Ishikawa (cell line): ENCODE measurements at regions not wholly inside any gene's neighbourhood (a gene's known extent, or its start where the extent isn't known, plus 50 kb on each side); places are given as distances from the start of the nearest gene placed in this dataset.

Source experiments
- EP300 ChIP-seq: IDR thresholded peaks from 2 replicates; pipeline ENCODE4 v1.6.1; 2012; ENCODE audit warnings: borderline replicate concordance
- MAX ChIP-seq: IDR thresholded peaks from 2 replicates; pipeline ENCODE4 v1.6.1; 2012
- NFIC ChIP-seq: IDR thresholded peaks from 2 replicates; pipeline ENCODE4 v1.6.1; 2012
- TAF1 ChIP-seq: IDR thresholded peaks from 2 replicates; pipeline ENCODE4 v1.6.1; 2012; ENCODE audit warnings: low read depth, mild to moderate bottlenecking
- TEAD4 ChIP-seq: IDR thresholded peaks from 2 replicates; pipeline ENCODE4 v1.6.1; 2012
- USF1 ChIP-seq: IDR thresholded peaks from 2 replicates; pipeline ENCODE4 v1.6.1; 2012

GRCh38 chr4:163748449-163748848 is 254.0 kb downstream of the TMA16 start:
- peak; percentile 49; the same call in 1 of the 2 replicates for TF ChIP-seq NFIC
- no peak for TF ChIP-seq USF1
- TF ChIP-seq MAX, result no peak
- no peak for TF ChIP-seq EP300
- no peak for TF ChIP-seq TEAD4
- no peak for TF ChIP-seq TAF1
